NCI-H82 treated with DMSO at 0.1 percent for 48 hours (cell line): ENCODE measurements at regions not wholly inside any gene's neighbourhood (a gene's known extent, or its start where the extent isn't known, plus 50 kb on each side); places are given as distances from the start of the nearest gene placed in this dataset.
"Not testable (repeated sequence)": the region's sequence is repeated elsewhere in the genome, so short reads cannot be mapped to it uniquely, and the experiment has no call there.

ENCODE experiments used
- DNase-seq: peaks from one replicate; lab custom pipeline; 2025; ENCODE audit not compliant: unreplicated experiment; lab: John Stamatoyannopoulos, UW

GRCh38 chr10:108629834-108630233 lies 1293.5 kb downstream of the XPNPEP1 start:
- no peak for DNase-seq

- no peak for DNase-seq
Observed at GRCh38 chr10:108624052-108624451, 1299.3 kb downstream of the XPNPEP1 start.

- DNase-seq = peak; percentile 73
Observed at GRCh38 chr10:108620821-108621534, 1302.3 kb downstream of the XPNPEP1 start.

GRCh38 chr10:108616559-108617285 lies 1306.6 kb downstream of the XPNPEP1 start:
- DNase-seq = no peak

GRCh38 chr10:108615576-108616320 lies 1307.6 kb downstream of the XPNPEP1 start:
- peak; percentile 87 for DNase-seq

GRCh38 chr10:108612485-108612884 lies 1310.8 kb downstream of the XPNPEP1 start:
- no peak for DNase-seq

- DNase-seq = no peak
Observed at GRCh38 chr10:108608860-108609259, 1314.5 kb downstream of the XPNPEP1 start.

- no peak for DNase-seq
Observed at GRCh38 chr10:108601851-108602250, 1321.5 kb downstream of the XPNPEP1 start.

GRCh38 chr10:108600511-108600910 lies 1322.8 kb downstream of the XPNPEP1 start:
- not testable (repeated sequence) for DNase-seq

GRCh38 chr10:108599317-108599716 lies 1324.0 kb downstream of the XPNPEP1 start:
- DNase-seq = not testable (repeated sequence)

GRCh38 chr10:108598831-108599230 lies 1324.5 kb downstream of the XPNPEP1 start:
- no peak for DNase-seq

- peak; percentile 36 for DNase-seq
Observed at GRCh38 chr10:108598320-108598695, 1325.0 kb downstream of the XPNPEP1 start.

- no peak for DNase-seq
Observed at GRCh38 chr10:108597657-108598319, 1325.5 kb downstream of the XPNPEP1 start.

- DNase-seq = no peak
Observed at GRCh38 chr10:108597031-108597430, 1326.3 kb downstream of the XPNPEP1 start.

GRCh38 chr10:108592956-108593355 lies 1330.4 kb downstream of the XPNPEP1 start:
- no peak for DNase-seq

- no peak for DNase-seq
Observed at GRCh38 chr10:108591417-108591816, 1331.9 kb downstream of the XPNPEP1 start.

GRCh38 chr10:108586424-108586823 lies 1336.9 kb downstream of the XPNPEP1 start:
- DNase-seq = no peak

- peak; percentile 26 for DNase-seq
Observed at GRCh38 chr10:108583877-108584276, 1339.4 kb downstream of the XPNPEP1 start.

- DNase-seq = no peak
Observed at GRCh38 chr10:108582888-108583287, 1340.4 kb downstream of the XPNPEP1 start.

- no peak for DNase-seq
Observed at GRCh38 chr10:108582387-108582786, 1340.9 kb downstream of the XPNPEP1 start.

GRCh38 chr10:108578258-108578657 lies 1345.1 kb downstream of the XPNPEP1 start:
- no peak for DNase-seq
